Fibroblast of mammary gland (primary cell): ENCODE measurements at regions not wholly inside any gene's neighbourhood (a gene's known extent, or its start where the extent isn't known, plus 50 kb on each side); places are given as distances from the start of the nearest gene placed in this dataset.

ENCODE experiments used
- DNase-seq: peaks from one replicate; pipeline ENCODE4 v3.0.0-alpha.2; 2010; ENCODE audit warnings: low read depth
- H3K4me3 ChIP-seq: 2 replicates; pipeline ENCODE4 v1.5.1; 2011; ENCODE audit warnings: low read depth, mild to moderate bottlenecking, low read length, moderate library complexity; ENCODE audit not compliant: control insufficient read depth
- CTCF ChIP-seq: conservative IDR thresholded peaks from 2 replicates; pipeline ENCODE4 v1.5.1; 2011; ENCODE audit warnings: low read depth, low read length, inconsistent platforms; ENCODE audit not compliant: control insufficient read depth, insufficient read depth

GRCh38 chr4:26145212-26145611, 175.6 kb upstream of the RBPJ start:
- TF ChIP-seq CTCF: no peak
- no peak overlapping the region for H3K4me3 ChIP-seq
- no peak for DNase-seq

- TF ChIP-seq CTCF: no peak
- no peak overlapping the region for H3K4me3 ChIP-seq
- DNase-seq: no peak
Observed at GRCh38 chr4:26148927-26149326, 171.9 kb upstream of the RBPJ start.

- TF ChIP-seq CTCF: peak; percentile 27
- H3K4me3 ChIP-seq: no peak overlapping the region
- peak; percentile 79 for DNase-seq
Observed at GRCh38 chr4:26150948-26151347, 169.9 kb upstream of the RBPJ start.

GRCh38 chr4:26151615-26152014, 169.2 kb upstream of the RBPJ start:
- no peak overlapping the region for H3K4me3 ChIP-seq
- DNase-seq: peak; percentile 74
- no peak for TF ChIP-seq CTCF

GRCh38 chr4:26152056-26152455, 168.8 kb upstream of the RBPJ start:
- no peak for TF ChIP-seq CTCF
- DNase-seq: peak; percentile 29
- no peak overlapping the region for H3K4me3 ChIP-seq

- H3K4me3 ChIP-seq: no peak overlapping the region
- no peak for TF ChIP-seq CTCF
- peak; percentile 26 for DNase-seq
Observed at GRCh38 chr4:26157541-26157940, 163.3 kb upstream of the RBPJ start.

GRCh38 chr4:26160591-26160990, 160.2 kb upstream of the RBPJ start:
- no peak for DNase-seq
- no peak overlapping the region for H3K4me3 ChIP-seq
- TF ChIP-seq CTCF: no peak
